Esophagus squamous epithelium (tissue), 4 donors: ENCODE measurements at regions not wholly inside any gene's neighbourhood (a gene's known extent, or its start where the extent isn't known, plus 50 kb on each side); places are given as distances from the start of the nearest gene placed in this dataset.

Source experiments
- POLR2A ChIP-seq, 4 donors: fragments of 450-650 bp; IDR thresholded peaks; one replicate each; pipeline ENCODE4 v1.6.1; 2017; ENCODE audit warnings: antibody characterized with exemption in 4 of 4, mild to moderate bottlenecking in 4 of 4, moderate library complexity in 3 of 4
- TF ChIP-seq, protein P1 (sequence below), 6 experiments: fragments of 450-650 bp in 4 of 6; fragments of 200-600 bp in 2 of 6; sonication (generic) in 2 of 6; IDR thresholded peaks; one replicate each; pipeline ENCODE4 v1.5.1; 2016 to 2019; ENCODE audit warnings: antibody characterized with exemption in 6 of 6, mild to moderate bottlenecking in 4 of 6, moderate library complexity in 4 of 6

DNA sequence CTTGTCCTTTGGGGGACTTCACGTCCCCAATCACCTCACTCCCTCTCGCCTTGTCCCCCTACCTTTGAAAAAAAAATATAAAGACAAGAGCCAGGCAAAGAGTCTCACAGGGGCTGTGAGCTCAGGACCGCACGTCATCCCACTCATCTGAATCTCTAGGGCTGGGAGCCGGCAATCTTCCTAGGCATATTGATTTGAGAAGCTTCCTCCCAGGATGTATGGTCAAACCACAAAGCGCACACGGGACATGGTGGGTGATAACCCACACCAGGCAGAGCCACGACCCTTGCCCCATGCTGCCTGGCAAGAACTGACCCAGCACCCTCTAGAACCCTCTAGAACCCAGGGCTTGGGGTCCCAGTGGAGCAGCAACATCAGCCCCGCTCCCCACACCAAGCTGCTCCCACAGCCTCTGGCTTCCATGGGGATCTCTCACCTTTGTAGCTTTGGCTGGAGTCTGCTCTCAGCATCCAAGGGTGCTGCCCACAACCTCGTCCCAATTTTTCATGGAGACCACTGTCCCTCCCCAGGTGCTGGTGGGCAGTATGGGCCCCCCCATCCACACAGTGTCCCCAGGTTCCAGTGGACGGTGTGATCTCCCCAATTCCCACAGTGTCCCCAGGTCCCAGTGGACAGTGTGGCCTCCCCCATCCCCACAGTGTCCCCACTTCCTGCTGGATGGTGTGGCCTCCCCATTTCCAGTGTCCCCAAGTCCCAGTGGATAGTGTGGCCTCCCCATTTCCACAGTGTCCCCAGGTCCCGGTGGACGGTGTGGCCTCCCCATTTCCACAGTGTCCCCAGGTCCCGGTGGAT, 85.2 kb upstream of the FGF3 start:
- TF ChIP-seq, protein P1, sequence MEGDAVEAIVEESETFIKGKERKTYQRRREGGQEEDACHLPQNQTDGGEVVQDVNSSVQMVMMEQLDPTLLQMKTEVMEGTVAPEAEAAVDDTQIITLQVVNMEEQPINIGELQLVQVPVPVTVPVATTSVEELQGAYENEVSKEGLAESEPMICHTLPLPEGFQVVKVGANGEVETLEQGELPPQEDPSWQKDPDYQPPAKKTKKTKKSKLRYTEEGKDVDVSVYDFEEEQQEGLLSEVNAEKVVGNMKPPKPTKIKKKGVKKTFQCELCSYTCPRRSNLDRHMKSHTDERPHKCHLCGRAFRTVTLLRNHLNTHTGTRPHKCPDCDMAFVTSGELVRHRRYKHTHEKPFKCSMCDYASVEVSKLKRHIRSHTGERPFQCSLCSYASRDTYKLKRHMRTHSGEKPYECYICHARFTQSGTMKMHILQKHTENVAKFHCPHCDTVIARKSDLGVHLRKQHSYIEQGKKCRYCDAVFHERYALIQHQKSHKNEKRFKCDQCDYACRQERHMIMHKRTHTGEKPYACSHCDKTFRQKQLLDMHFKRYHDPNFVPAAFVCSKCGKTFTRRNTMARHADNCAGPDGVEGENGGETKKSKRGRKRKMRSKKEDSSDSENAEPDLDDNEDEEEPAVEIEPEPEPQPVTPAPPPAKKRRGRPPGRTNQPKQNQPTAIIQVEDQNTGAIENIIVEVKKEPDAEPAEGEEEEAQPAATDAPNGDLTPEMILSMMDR (IDR thresholded peaks at IDR 0.05): no peak
- TF ChIP-seq POLR2A (IDR thresholded peaks at IDR 0.05): no peak
